Choroid plexus epithelial cell (primary cell): ENCODE measurements at regions not wholly inside any gene's neighbourhood (a gene's known extent, or its start where the extent isn't known, plus 50 kb on each side); places are given as distances from the start of the nearest gene placed in this dataset.

ENCODE experiments used
- DNase-seq: peaks from one replicate; pipeline ENCODE4 v3.0.0-alpha.2; 2010; ENCODE audit warnings: low read depth
- H3K4me3 ChIP-seq: 2 replicates; pipeline ENCODE4 v1.5.1; 2011; ENCODE audit warnings: low read depth, mild to moderate bottlenecking, control low read depth, low read length, moderate library complexity
- CTCF ChIP-seq: conservative IDR thresholded peaks from 2 replicates; pipeline ENCODE4 v1.5.1; 2011; ENCODE audit warnings: low read depth, mild to moderate bottlenecking, control low read depth, inconsistent platforms, low read length, moderate library complexity

GRCh38 chr11:109267293-109268095 lies 154.5 kb upstream of the C11orf87 start:
- H3K4me3 ChIP-seq: no peak overlapping the region
- peak; percentile 30 for DNase-seq
- no peak for TF ChIP-seq CTCF

GRCh38 chr11:109275931-109276330 lies 146.1 kb upstream of the C11orf87 start:
- no peak overlapping the region for H3K4me3 ChIP-seq
- TF ChIP-seq CTCF: no peak
- no peak for DNase-seq

GRCh38 chr11:109285465-109285864 lies 136.5 kb upstream of the C11orf87 start:
- no peak overlapping the region for H3K4me3 ChIP-seq
- DNase-seq: no peak
- TF ChIP-seq CTCF: no peak

GRCh38 chr11:109291553-109291952 lies 130.4 kb upstream of the C11orf87 start:
- H3K4me3 ChIP-seq: no peak overlapping the region

GRCh38 chr11:109298865-109299264 lies 123.1 kb upstream of the C11orf87 start:
- no peak for DNase-seq
- no peak for TF ChIP-seq CTCF
- H3K4me3 ChIP-seq: no peak overlapping the region

More at GRCh38 chr11:109291553-109291952, 130.4 kb upstream of the C11orf87 start:
- no peak for TF ChIP-seq CTCF
- no peak for DNase-seq

GRCh38 chr11:109300211-109300610 lies 121.8 kb upstream of the C11orf87 start:
- no peak for TF ChIP-seq CTCF
- no peak for DNase-seq
- H3K4me3 ChIP-seq: no peak overlapping the region

GRCh38 chr11:109302591-109303334 lies 119.2 kb upstream of the C11orf87 start:
- no peak for TF ChIP-seq CTCF
- H3K4me3 ChIP-seq: no peak overlapping the region
- no peak for DNase-seq
